NCI-H748 treated with DMSO at 0.1 percent for 48 hours (cell line): ENCODE measurements at regions not wholly inside any gene's neighbourhood (a gene's known extent, or its start where the extent isn't known, plus 50 kb on each side); places are given as distances from the start of the nearest gene placed in this dataset.

Experiments
- DNase-seq: peaks from one replicate; lab custom pipeline; 2025; lab: John Stamatoyannopoulos, UW

- no peak for DNase-seq
Observed at GRCh38 chr6:95071464-95071863, 505.9 kb upstream of the MANEA start.

- DNase-seq: no peak
Observed at GRCh38 chr6:95078457-95078856, 498.9 kb upstream of the MANEA start.

- DNase-seq: no peak
Observed at GRCh38 chr6:95081231-95081630, 496.1 kb upstream of the MANEA start.

DNA sequence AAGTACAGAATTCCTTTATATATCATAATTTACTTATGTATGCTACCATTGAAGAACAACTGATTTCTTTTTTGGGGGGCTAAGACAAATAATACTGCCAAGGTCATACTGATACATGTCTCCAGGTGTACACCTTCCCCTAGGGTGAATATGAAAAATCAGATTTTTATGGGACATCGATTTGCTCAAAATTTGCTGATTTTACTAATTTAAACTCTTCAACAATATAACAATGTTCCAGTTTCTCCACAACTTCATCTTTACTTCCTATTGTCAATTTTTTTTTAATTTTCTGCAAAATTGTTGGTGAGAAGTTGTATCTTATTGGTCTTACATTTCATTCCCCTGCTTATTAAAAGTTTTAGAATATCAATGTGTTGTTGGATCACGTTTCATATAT, 495.4 kb upstream of the MANEA start:
- no peak for DNase-seq

DNA sequence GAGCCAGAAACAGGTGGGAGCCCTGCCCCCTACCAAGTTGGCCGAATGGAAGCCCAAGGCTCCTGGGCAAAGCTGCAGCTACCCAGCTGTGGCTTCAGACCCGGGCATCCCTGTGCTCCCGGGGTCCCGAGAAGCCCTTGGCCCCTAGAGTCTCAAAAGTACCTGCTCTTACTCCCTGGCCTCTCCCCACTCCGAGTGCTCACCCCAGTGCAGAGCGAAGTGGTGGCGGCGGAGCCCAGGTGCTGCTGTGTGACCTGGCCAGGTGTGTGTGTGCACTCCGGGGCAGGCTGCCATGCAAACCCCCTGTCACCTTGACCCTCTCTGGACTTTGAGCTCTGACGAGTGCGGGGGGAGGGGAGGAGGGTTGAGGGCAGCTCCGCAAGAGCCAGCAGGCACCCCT, 493.8 kb upstream of the MANEA start:
- no peak for DNase-seq

DNA sequence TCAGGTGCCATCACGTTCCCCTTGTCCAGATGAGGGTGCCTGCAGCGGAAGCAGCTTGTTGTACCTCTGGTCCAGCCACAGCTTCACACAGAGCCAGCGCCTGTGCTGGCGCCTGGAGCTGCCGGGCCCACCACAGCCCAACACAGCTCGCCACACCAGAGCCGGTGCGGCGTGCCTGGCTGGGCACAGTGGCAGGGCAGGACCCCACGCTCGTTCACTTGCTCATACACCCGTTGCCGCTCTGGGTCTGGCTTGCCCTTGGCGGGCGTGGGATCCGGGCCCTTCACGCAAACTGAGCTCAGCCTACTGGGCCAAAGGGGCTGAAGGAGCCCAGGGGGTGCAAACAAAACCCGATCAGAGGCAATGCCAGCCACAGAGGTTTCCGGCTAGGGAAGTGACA, 492.5 kb upstream of the MANEA start:
- DNase-seq: no peak

DNA sequence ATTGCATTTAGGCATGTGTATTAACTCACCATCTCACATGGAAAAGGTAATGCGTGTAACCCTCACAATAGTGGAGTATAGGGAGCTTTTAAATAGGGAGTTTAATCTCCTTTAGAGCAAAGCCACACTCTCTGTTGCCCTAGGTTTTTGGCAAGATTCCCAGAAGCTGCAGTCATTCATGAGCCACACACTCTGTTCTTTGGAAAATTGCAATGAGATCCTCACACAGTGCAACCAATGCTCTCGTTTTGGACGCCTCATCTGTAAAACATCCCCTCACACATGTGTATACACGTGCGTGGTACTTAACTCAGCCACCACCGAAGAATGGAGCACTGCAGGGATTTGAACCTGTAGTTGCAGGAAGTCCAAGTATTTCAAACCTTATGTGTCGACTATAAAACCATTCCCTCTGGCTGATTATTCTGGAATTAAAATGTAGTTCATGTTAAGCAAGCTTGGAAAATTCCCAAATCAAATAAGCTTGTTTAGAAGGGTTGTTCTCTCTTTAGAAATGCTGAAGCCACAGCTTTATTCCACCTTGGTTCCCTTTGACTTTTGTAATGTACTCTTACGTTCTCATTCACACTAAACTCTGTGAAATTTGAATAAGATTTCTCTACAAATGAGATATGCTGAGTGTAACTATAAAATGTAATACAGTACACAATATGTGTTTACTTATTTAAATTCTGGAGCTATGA, 489.8 kb upstream of the MANEA start:
- DNase-seq: peak; percentile 98

GRCh38 chr6:95091823-95092436, 485.4 kb upstream of the MANEA start:
- DNase-seq: peak; percentile 81

DNA sequence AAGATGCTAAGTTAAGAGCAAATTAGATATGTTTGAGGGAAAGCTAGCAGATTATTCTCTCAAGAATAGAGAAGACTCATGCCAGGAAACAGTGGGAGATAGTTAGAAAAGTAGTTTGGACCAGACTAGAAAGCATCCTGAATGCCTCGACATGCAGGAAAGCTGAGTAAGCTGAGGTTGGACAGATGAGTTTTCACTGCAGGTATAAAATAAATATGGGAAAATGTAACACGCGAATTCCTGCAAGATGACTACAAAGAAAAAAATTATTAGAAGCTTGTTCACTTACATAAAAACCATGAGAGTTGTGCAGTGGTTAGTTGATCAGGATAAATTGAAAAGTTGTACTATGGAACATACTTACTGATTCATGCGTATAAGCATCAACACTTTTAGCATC, 484.2 kb upstream of the MANEA start:
- no peak for DNase-seq

DNA sequence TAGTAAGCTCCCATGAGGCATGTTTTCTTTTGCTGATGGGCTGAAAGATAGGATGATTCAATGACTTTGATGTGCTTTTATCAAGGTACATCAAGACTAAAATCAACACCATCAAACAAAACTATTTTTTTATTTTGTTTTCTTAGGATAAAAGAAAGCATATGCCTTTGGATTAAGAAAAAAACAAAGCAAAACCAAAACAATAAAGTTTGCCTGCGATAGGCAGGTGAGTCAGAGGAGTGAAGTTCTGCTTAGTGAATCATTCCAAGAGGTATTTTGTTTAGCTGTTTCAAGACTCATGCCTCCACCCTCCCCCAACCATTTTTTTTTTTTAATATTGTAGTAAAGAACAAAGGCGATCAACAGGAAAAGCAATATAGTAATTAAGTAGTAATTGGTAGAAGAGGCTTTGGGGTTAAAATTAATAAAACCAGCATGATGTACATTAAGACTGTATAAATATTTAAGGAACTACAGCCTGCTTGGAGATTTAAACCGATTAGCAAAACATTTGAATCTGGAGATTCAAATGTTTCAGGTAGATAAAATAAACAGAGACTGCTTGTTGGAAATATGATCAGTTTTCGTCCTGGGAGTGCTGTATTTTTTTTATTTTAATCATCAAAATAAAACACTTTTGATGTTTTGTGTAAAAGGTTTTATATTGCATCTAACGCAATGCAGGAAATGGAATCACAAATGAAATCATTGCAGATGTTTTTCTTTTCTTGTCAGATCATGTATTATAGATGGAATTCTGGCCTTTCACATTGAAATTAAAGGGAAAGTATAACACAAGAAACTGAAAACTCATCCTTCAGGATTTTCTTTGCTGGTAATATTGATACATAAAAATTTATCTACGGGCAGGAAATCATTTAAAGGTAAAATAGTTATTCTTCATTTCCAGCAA, 482.3 kb upstream of the MANEA start:
- peak; percentile 18 for DNase-seq

DNA sequence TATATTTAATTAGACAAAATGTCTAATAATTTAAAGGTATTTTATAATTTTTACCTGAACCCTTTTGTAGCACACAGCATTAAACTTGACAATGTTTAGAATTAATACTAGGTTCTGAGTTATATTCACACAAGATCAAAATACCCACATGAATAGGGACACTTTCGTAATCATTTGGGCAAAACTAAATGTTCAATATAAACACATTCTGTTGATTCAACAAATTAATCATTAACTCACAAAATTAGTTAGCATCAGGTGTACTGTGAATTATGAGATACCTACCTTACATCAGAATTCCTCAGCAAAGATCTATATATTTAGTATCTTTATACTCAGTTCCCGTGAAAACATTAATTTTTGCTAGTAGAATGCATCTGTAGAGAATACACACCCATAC, 481.5 kb upstream of the MANEA start:
- no peak for DNase-seq

DNA sequence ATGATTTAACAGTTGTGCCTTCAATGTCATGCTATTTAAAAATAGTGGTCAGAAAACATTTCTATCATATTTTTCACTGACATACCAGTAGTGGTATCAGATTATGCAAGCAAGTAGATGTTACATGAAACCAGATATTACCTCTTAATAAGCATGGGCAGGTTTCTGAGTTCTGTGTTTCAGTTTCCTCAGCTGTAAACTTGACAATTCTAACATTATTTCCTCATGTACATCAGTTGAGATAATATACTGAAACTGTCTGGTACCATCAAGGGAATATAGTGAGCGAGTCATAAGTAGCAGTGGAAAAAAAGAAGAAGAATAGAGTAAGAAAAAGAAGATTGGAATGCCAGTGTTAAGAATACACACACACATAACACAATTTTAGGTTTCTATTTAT, 477.9 kb upstream of the MANEA start:
- DNase-seq: no peak

DNA sequence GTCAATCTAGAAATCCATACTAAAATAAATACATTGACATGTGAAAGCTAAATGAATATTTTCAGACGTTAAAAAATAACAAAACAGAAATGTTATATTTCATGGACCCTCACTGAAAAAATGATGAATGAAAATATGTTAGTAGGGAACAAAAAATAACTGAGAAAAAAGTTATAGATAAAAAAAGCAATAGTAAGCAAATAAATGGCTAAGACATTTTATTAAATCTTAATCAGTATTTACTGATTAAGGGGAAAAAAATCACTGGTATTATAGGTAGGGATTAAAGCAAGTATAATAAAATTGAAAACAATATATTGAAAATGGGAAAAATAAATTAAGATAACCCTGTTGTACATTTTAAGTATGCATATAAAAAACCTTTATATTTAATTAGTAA, 468.1 kb upstream of the MANEA start:
- no peak for DNase-seq

GRCh38 chr6:95110767-95111166, 466.6 kb upstream of the MANEA start:
- DNase-seq: no peak

DNA sequence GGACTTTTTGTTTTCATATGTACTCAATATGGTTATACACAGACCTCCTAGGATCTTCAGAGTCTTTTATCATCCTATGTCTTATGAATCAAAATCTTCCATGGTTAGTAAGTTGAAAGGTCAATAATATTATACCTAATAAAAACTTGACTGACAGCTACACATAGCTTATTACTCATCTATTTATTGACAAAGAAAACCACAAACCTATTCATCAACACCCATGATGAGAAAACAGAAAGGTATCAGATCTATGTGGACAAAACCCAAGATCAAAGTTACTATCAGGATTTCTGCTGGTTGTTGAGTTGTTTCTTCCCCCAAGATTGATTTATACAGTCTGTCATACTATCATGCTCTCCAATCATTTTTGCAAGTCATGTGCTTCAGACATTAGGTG, 460.1 kb upstream of the MANEA start:
- no peak for DNase-seq

GRCh38 chr6:95119927-95120326, 457.4 kb upstream of the MANEA start:
- DNase-seq: no peak

DNA sequence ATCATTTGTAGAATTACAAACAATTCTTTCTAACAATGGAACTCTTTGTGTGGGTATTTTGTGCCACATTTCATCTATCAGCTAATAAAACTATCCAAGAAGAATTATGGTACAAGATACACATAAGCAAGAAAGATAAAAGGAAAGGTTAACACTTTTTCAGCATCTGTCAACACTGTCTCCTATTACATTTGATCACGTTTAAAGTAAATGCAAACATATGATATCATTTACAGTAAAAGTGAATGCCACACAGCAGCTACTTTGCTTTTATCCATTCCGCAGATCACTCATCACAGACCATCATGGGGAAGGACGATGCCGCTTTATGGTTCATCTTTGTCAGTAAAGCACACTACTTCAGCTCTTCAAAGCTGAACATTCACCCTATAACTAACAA, 456.4 kb upstream of the MANEA start:
- peak; percentile 42 for DNase-seq

DNA sequence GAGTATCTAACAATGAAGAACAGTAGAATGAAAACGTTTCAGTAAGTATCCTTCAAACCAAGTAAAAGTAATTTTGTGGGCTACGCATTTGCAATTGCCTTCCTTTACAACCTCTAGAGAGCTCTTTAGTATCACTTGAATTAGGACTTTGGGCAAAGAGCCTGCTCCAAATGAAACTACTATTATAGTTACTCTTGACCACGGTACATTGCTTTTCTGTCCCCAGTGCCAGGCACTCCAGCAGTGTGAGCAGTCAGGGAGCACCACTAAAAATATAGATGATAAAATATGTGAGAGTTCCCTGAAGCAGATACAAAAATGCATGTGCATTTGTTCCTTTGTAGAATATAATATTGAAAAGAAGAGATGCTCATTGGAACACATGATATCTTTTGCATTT, 450.1 kb upstream of the MANEA start:
- DNase-seq: no peak

DNA sequence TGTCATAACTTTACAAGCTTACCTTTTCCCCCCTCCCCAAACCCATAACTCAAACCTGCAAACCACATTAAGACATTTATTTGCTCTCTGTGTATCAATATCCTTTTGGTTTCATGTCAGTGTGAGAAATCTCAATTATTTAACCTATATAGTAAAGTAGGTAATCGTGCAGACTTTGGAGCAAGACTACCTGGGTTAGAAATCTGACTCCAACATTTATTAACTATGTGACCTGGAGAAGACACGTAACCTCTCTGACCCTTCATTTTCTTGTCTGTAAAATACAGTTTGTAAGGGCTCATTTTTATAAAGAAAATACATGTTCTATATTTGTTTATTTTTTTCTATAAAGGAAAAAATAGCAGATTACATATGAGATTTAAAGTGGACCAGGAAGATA, 448.9 kb upstream of the MANEA start:
- no peak for DNase-seq

- no peak for DNase-seq
Observed at GRCh38 chr6:95128947-95129346, 448.4 kb upstream of the MANEA start.

DNA sequence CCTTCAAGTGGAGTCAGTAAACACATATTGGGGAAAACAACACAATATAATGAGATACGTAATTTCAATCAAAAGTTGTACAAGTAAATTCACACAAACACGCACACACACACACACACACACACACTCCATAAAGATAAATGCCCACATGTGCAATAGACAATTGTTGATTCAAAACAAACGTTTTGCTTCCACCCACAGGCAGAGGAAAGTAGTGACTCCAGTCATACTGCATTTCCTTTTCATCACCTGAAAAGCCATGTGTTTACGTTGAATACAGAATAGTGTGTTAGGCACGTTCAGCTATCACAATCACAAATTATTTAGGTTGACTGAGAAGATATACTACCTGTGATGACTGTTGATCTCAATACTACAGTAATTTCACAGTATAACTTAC, 443.8 kb upstream of the MANEA start:
- DNase-seq: peak; percentile 50

DNA sequence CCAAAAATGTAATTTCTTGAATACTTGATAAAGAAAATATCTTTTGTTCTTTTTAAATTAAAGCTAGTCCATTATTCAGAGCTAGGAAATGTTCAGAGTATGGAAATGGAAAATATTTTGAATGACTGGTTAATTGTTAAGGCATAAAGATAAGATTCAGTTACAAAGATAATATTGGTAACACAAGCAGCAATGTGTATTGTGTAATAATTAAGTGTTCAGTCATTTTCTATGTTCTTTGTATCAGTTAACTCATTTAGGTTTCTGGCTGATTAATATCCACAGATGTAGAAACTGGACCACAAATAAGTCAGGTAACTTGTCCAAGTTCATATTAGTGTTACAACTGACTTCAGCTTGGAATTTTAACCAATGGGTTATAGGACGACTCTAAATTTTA, 442.2 kb upstream of the MANEA start:
- no peak for DNase-seq

GRCh38 chr6:95142101-95142500, 435.2 kb upstream of the MANEA start:
- DNase-seq: no peak
